ENCODE measurements at regions not wholly inside any gene's neighbourhood (a gene's known extent, or its start where the extent isn't known, plus 50 kb on each side); places are given as distances from the start of the nearest gene placed in this dataset.
"Not testable (repeated sequence)": the region's sequence is repeated elsewhere in the genome, so short reads cannot be mapped to it uniquely, and the experiment has no call there.

DNA sequence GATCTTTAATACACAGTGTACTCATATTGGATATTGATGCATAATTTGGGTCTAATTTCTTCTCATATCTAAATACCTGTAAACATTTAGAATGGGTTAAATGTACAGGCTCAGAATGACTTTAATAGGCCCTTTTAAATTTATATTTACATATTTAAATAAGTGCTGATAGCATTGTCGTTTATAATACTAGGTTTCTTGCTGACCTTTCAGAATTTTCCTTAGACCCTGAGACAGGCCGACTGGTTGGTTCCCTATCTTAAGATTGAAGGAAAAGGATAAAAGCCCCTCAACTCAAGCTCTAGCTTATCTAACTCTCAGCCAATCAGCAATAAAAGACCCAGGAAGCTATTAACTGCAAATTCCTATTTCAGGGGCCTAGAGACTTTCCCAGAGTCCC is 67.8 kb upstream of the HNMT start:
- Histone ChIP-seq H3K4me3 (no peak overlapping the region), H3K9me3 (no peaks in the 10 kb centered on the region), H3K4me1 (ENCODE audit: low read depth) (no peaks in the 10 kb centered on the region), H3K36me3 (ENCODE audit: low read depth) (no peaks in the 10 kb centered on the region)
- TF ChIP-seq, protein P1, sequence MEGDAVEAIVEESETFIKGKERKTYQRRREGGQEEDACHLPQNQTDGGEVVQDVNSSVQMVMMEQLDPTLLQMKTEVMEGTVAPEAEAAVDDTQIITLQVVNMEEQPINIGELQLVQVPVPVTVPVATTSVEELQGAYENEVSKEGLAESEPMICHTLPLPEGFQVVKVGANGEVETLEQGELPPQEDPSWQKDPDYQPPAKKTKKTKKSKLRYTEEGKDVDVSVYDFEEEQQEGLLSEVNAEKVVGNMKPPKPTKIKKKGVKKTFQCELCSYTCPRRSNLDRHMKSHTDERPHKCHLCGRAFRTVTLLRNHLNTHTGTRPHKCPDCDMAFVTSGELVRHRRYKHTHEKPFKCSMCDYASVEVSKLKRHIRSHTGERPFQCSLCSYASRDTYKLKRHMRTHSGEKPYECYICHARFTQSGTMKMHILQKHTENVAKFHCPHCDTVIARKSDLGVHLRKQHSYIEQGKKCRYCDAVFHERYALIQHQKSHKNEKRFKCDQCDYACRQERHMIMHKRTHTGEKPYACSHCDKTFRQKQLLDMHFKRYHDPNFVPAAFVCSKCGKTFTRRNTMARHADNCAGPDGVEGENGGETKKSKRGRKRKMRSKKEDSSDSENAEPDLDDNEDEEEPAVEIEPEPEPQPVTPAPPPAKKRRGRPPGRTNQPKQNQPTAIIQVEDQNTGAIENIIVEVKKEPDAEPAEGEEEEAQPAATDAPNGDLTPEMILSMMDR (IDR thresholded peaks at IDR 0.05), result no peak
- no peak for DNase-seq
- no peak for ATAC-seq
- intact Hi-C loops (cut with DNase I, micrococcal nuclease), result no loop called here

DNA sequence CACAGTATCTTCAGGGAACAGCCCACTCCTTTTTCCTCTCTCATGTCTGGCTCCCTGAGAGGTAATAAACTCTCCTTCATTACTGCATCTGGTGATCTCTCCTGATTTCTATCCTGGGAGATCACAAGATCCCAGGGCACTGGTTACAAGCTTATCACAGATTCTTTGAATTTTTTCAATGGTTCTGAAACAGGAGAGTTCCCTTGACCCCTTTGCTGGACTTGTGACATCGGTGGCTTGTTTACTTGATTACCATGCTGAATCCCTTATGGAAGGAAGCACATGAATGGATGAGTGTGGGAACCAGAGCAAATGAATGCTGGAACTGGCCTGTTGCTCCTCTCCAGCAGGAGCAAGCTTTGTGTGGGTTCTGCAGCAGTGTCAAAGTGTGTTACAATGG is 67.2 kb upstream of the HNMT start:
- TF ChIP-seq, protein P1 (IDR thresholded peaks at IDR 0.05), result no peak
- ATAC-seq, result no peak
- Histone ChIP-seq H3K4me1 (ENCODE audit: low read depth) (no peaks in the 10 kb centered on the region), H3K9me3 (no peaks in the 10 kb centered on the region), H3K4me3 (no peak overlapping the region), H3K36me3 (ENCODE audit: low read depth) (no peaks in the 10 kb centered on the region)
- intact Hi-C loops (cut with DNase I, micrococcal nuclease), result no loop called here
- DNase-seq, result no peak

DNA sequence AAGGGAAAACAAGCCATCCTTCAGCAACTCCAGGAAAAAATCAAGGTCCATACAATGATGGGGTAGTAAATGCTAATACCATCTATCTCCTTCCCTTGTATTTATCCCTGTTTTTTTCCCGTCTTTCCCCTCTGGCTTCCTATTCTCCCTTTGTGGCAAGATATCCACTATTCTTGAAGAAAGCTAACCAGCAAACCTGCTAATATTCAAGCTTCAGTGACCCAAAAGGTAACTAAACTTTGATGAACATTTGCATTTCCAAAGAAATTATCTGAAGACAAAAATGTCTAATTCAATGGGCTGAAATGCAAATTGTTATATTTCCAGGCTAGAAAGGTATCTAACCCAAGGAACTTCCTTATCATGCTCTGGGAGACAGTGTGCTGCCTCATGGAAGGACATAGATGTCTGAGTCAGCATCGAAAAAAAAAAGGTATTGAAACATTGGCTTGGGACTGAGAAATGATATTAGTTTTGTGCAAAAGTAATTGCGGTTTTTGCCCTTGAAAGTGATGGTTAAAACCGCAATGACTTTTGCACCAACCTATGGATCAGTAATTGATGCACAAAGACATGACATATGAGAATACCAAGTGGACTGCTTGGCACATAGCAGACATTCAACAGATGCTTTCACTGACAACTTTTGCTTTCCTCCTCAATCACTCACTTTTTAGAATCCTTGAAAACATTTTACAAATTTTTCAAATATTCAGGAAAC is 63.7 kb upstream of the HNMT start:
- TF ChIP-seq, protein P1 (IDR thresholded peaks at IDR 0.05), result no peak

DNA sequence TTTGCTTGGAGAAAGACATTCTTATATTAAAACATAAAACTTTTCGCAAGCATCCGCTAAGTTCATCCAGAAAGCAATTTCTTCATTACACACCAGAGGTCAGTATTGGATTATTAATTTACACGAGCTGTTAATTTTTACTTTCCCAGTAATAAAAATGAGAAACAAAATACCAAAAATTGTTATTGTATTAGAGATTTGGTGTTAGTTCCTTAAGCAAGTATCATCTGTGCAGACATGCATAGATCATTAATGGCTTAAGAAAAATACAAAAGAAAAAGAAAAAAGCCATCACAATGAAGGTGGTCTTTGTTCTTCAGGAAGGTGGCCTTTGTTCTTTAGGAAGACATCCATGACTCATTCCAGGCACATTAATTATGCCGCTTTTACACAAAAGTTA is 53.6 kb upstream of the HNMT start:
- no peak for ATAC-seq
- TF ChIP-seq, protein P1 (IDR thresholded peaks at IDR 0.05), result peak; percentile 31
- Histone ChIP-seq H3K9me3 (no peaks in the 10 kb centered on the region), H3K4me1 (ENCODE audit: low read depth) (no peaks in the 10 kb centered on the region), H3K36me3 (ENCODE audit: low read depth) (no peaks in the 10 kb centered on the region), H3K4me3 (no peak overlapping the region)
- no peak for DNase-seq
- intact Hi-C loops (cut with DNase I, micrococcal nuclease), result no loop called here

More for the DNA sequence above, 63.7 kb upstream of the HNMT start:
- H3K36me3 ChIP-seq (ENCODE audit: low read depth), result no peaks in the 10 kb centered on the region
- no peaks in the 10 kb centered on the region for H3K4me1 ChIP-seq (ENCODE audit: low read depth)
- H3K9me3 ChIP-seq, result no peaks in the 10 kb centered on the region
- ATAC-seq (no peak), DNase-seq (no peak)
- no peak overlapping the region for H3K4me3 ChIP-seq
- intact Hi-C loops (cut with DNase I, micrococcal nuclease), result no loop called here

DNA sequence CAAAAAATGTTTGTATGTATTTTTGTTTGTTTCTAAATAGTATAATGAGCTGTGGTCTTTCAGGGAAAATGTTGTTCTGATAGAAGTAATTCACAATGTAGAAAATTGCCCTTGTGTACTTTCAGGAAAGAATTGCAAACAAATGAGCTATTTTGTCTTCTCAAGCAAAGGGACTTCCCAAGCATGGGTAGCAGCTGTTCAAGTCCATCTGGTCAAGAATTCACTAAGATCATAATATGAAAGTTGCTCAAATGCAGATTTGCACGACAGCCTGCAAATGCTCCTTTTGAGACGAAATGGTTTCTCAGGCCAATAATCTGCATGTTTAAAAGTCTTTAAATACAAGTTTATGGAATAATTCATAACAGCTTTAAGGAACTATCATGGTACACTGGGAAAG is 51.9 kb upstream of the HNMT start:
- H3K9me3 ChIP-seq, result no peaks in the 10 kb centered on the region
- H3K4me1 ChIP-seq (ENCODE audit: low read depth), result no peaks in the 10 kb centered on the region
- intact Hi-C loops (cut with DNase I, micrococcal nuclease), result no loop called here
- H3K4me3 ChIP-seq, result no peak overlapping the region
- DNase-seq (no peak), ATAC-seq (no peak)
- no peaks in the 10 kb centered on the region for H3K36me3 ChIP-seq (ENCODE audit: low read depth)
- TF ChIP-seq, protein P1 (IDR thresholded peaks at IDR 0.05), result no peak

DNA sequence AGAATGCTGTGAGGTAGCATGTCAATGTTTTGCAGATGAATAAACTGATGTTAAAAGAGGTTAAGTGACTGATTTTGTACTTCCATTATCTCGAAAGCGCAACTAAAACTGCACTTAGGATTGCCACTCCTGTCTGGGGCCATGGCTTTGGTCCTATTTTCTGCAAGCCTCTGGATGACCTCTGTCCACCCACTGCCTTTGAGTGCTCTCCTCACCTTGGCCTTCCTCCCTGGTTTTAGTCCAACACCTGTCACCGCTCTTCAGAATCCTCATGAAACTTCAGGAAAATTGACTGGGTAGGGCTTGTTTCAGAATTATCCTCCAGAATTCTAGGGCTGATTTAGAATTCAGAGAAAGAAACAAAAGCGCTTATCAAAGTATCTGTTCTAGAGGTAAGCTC is 51.1 kb upstream of the HNMT start:
- Histone ChIP-seq H3K4me3 (no peak overlapping the region), H3K4me1 (ENCODE audit: low read depth) (no peaks in the 10 kb centered on the region), H3K36me3 (ENCODE audit: low read depth) (no peaks in the 10 kb centered on the region), H3K9me3 (no peaks in the 10 kb centered on the region)
- DNase-seq (no peak), ATAC-seq (no peak)
- TF ChIP-seq, protein P1 (IDR thresholded peaks at IDR 0.05), result no peak
- intact Hi-C loops (cut with DNase I, micrococcal nuclease), result no loop called here

DNA sequence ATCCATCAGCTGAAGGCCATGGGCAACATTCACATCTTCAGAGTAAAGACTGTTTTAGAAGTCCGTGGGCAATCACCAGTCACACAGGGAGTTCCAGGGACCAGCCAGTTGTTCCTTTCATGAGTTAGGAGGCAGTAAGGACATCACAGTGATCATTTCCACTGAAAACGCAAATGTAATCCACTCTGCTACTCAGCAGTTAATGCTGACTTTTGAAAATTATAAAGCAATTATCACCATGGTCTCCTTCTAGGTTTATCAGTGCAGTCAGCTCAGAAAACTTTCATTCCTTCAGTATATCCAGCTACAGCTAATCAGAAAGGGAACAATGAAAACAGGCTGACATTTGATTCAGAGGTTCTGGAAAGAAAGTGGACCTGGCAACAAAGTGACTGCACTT is 50.6 kb upstream of the HNMT start:
- H3K4me1 ChIP-seq (ENCODE audit: low read depth); ATAC-seq; H3K9me3 ChIP-seq; H3K4me3 ChIP-seq; DNase-seq; H3K36me3 ChIP-seq (ENCODE audit: low read depth); intact Hi-C loops (cut with DNase I, micrococcal nuclease): not testable (repeated sequence)

All from mucosa of descending colon (tissue), 3 donors.